ENCODE measurements at regions not wholly inside any gene's neighbourhood (a gene's known extent, or its start where the extent isn't known, plus 50 kb on each side); places are given as distances from the start of the nearest gene placed in this dataset.

DNA sequence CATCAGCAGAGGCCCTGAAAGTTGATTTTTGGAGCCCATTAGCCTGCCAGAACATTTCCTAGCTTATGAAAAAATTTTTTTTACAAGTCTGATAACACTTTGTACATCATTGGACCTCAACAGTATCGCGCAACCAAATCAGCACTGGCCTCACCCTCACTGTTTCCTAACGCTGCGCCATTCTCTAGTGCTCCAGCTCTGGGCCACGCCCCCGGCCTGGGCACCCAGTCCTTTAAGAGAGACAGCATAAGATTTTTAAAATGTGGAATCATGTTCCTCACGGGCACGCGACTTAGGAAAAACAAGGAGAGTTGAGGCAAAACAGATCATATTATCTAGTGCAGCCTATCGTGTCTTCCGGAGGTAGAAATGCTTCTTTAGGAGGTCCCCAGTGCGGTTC lies 114.5 kb downstream of the BOD1 start:
- TF ChIP-seq POLR2A (IDR thresholded peaks at IDR 0.05; ENCODE audit: low read depth, low read length): no peak
- TF ChIP-seq POLR2AphosphoS5 (IDR thresholded peaks at IDR 0.05; ENCODE audit: low read depth, low read length): no peak
